DND-41 (cell line): ENCODE measurements at regions not wholly inside any gene's neighbourhood (a gene's known extent, or its start where the extent isn't known, plus 50 kb on each side); places are given as distances from the start of the nearest gene placed in this dataset.

Source experiments
- CTCF ChIP-seq: IDR thresholded peaks from 2 replicates; pipeline ENCODE4 v1.5.1; 2012; ENCODE audit warnings: borderline replicate concordance, low read length, moderate library complexity, mild to moderate bottlenecking; ENCODE audit not compliant: poor library complexity, severe bottlenecking; ENCODE audit errors: extremely low read depth
- EZH2 ChIP-seq: IDR thresholded peaks from 3 replicates; pipeline ENCODE4 v1.6.1; 2012; ENCODE audit warnings: borderline replicate concordance, low read depth, mild to moderate bottlenecking, moderate library complexity, low read length, inconsistent platforms; ENCODE audit not compliant: severe bottlenecking

GRCh38 chr3:34001990-34002389 lies 203.6 kb downstream of the PDCD6IP start:
- TF ChIP-seq CTCF, result no peak
- TF ChIP-seq EZH2, result no peak
